H1 (cell line): ENCODE measurements at regions not wholly inside any gene's neighbourhood (a gene's known extent, or its start where the extent isn't known, plus 50 kb on each side); places are given as distances from the start of the nearest gene placed in this dataset.

Experiments
- CTCF ChIA-PET: fragments of 300-600 bp; sonication (Branson Sonifier 250); formaldehyde crosslinking; loops from one replicate; lab custom pipeline; 2021; ENCODE audit not compliant: partially characterized antibody; lab: Charles Lee
- POLR2A ChIA-PET: fragments of 300-600 bp; sonication (Branson Sonifier 250); formaldehyde crosslinking; loops from one replicate; lab custom pipeline; 2021; ENCODE audit warnings: inconsistent platforms; ENCODE audit not compliant: partially characterized antibody; lab: Charles Lee
- DNase-seq, 2 experiments: peaks; one replicate each; pipeline versions ENCODE4 v3.0.0 to v3.0.0-alpha.2; 2010 to 2022; ENCODE audit warnings: low spot score in 2 of 2, low read depth in 1 of 2, mixed read lengths in 1 of 2
- FAIRE-seq: peaks from 2 replicates; lab custom pipeline; 2011; peaks lifted over from hg19 to GRCh38; lab: Jason Lieb, UNC
- H2AFZ ChIP-seq: 2 replicates; pipeline ENCODE4 v1.8.1; 2012; ENCODE audit warnings: low read length, inconsistent platforms
- H2AK5ac ChIP-seq: 2 replicates; pipeline ENCODE4 v1.6.1; 2013; ENCODE audit warnings: low read depth, low read length
- H2BK120ac ChIP-seq: replicated peaks from 2 replicates; pipeline ENCODE3; 2013; ENCODE audit warnings: low read depth, low read length, inconsistent platforms
- H2BK12ac ChIP-seq: 2 replicates; pipeline ENCODE4 v1.6.1; 2013; ENCODE audit warnings: low read depth, low read length
- H2BK15ac ChIP-seq: 2 replicates; pipeline ENCODE4 v1.6.1; 2013; ENCODE audit warnings: low read length
- H2BK20ac ChIP-seq: 2 replicates; pipeline ENCODE4 v1.6.1; 2013; ENCODE audit warnings: low read length
- H2BK5ac ChIP-seq: 2 replicates; pipeline ENCODE4 v1.6.1; 2013; ENCODE audit warnings: low read depth, low read length
- H3K14ac ChIP-seq: 2 replicates; pipeline ENCODE4 v1.6.1; 2013; ENCODE audit warnings: inconsistent platforms; ENCODE audit not compliant: insufficient read length
- H3K18ac ChIP-seq: 2 replicates; pipeline ENCODE4 v1.6.1; 2013; ENCODE audit warnings: low read length; ENCODE audit errors: extremely low read depth
- H3K23ac ChIP-seq: 2 replicates; pipeline ENCODE4 v1.6.1; 2013; ENCODE audit warnings: inconsistent platforms; ENCODE audit not compliant: insufficient read length
- H3K23me2 ChIP-seq: 2 replicates; pipeline ENCODE4 v1.6.1; 2013; ENCODE audit warnings: low read depth, low read length
- H3K27ac ChIP-seq: 2 replicates; pipeline ENCODE4 v1.6.1; 2011; ENCODE audit warnings: low read depth, low read length, inconsistent platforms
- H3K27me3 ChIP-seq, 4 experiments: replicated peaks in 1 of 4; 1 replicate in 1 of 4; 2 replicates in 3 of 4; pipeline versions ENCODE4 v1.6.1 to v1.8.1; 2011 to 2013; ENCODE audit warnings: low read length in 3 of 4, mild to moderate bottlenecking in 3 of 4, inconsistent platforms in 2 of 4, mixed read lengths in 2 of 4, moderate library complexity in 1 of 4; ENCODE audit not compliant: control insufficient read depth in 3 of 4, insufficient read depth in 3 of 4; ENCODE audit errors: extremely low read depth in 1 of 4
- H3K36me3 ChIP-seq, 4 experiments: 2 replicates each; pipeline versions ENCODE4 v1.6.1 to v1.8.1; 2011 to 2013; ENCODE audit warnings: mild to moderate bottlenecking in 4 of 4, low read length in 3 of 4, moderate library complexity in 2 of 4, control low read depth in 1 of 4, inconsistent platforms in 1 of 4; ENCODE audit not compliant: insufficient read depth in 4 of 4, control insufficient read depth in 2 of 4
- H3K4ac ChIP-seq: replicated peaks from 2 replicates; pipeline ENCODE3; 2013; ENCODE audit warnings: low read length, low read depth, mixed read lengths, inconsistent platforms; ENCODE audit not compliant: insufficient read length
- H3K4me1 ChIP-seq, 4 experiments: replicated peaks in 1 of 4; 1 replicate in 1 of 4; 2 replicates in 3 of 4; pipeline versions ENCODE4 v1.6.1 to v1.8.1; 2011 to 2013; ENCODE audit warnings: low read length in 3 of 4, inconsistent platforms in 2 of 4, mixed read lengths in 1 of 4; ENCODE audit not compliant: insufficient read depth in 4 of 4, control insufficient read depth in 3 of 4
- H3K4me2 ChIP-seq, 2 experiments: 2 replicates each; pipeline versions ENCODE4 v1.6.1 to v1.8.1; 2011 to 2013; ENCODE audit warnings: low read depth in 2 of 2, low read length in 2 of 2, control low read depth in 1 of 2, inconsistent platforms in 1 of 2, mild to moderate bottlenecking in 1 of 2; ENCODE audit not compliant: insufficient read depth in 1 of 2
- H3K4me3 ChIP-seq, 4 experiments: fragments of 200-600, 300-600 bp in 1 of 4; sonication (generic), shearing (Covaris generic), sonication (Bioruptor Twin) in 1 of 4; 2 replicates each; pipeline versions ENCODE4 v1.5.1 to v1.8.1; 2011 to 2016; ENCODE audit warnings: low read length in 4 of 4, low read depth in 3 of 4, control low read depth in 2 of 4, inconsistent platforms in 2 of 4, mild to moderate bottlenecking in 2 of 4, mixed read lengths in 1 of 4, moderate library complexity in 1 of 4; ENCODE audit not compliant: insufficient read depth in 2 of 4; ENCODE audit errors: extremely low read depth in 1 of 4
- H3K56ac ChIP-seq: replicated peaks from 2 replicates; pipeline ENCODE3; 2013; ENCODE audit warnings: low read depth, mild to moderate bottlenecking, mixed read lengths, low read length, inconsistent platforms; ENCODE audit not compliant: insufficient read length
- H3K79me1 ChIP-seq: 2 replicates; pipeline ENCODE4 v1.6.1; 2013; ENCODE audit warnings: low read depth, low read length, control low read depth
- H3K79me2 ChIP-seq, 2 experiments: 2 replicates each; pipeline versions ENCODE4 v1.6.1 to v1.8.1; 2012 to 2013; ENCODE audit warnings: low read length in 2 of 2, mild to moderate bottlenecking in 2 of 2, inconsistent platforms in 1 of 2; ENCODE audit not compliant: insufficient read depth in 2 of 2, control insufficient read depth in 1 of 2
- H3K9ac ChIP-seq, 4 experiments: replicated peaks in 1 of 4; 1 replicate in 1 of 4; 2 replicates in 3 of 4; pipeline versions ENCODE4 v1.6.1 to v1.8.1; 2011 to 2013; ENCODE audit warnings: low read depth in 3 of 4, low read length in 3 of 4, control low read depth in 2 of 4, mild to moderate bottlenecking in 2 of 4, moderate library complexity in 2 of 4, inconsistent platforms in 1 of 4; ENCODE audit errors: extremely low read depth in 1 of 4
- H3K9me3 ChIP-seq, 2 experiments: 2 replicates each; pipeline versions ENCODE4 v1.6.1 to v1.8.1; 2012 to 2013; ENCODE audit warnings: mild to moderate bottlenecking in 2 of 2, moderate library complexity in 2 of 2, control low read depth in 1 of 2, inconsistent platforms in 1 of 2, low read depth in 1 of 2, low read length in 1 of 2, mixed read lengths in 1 of 2; ENCODE audit not compliant: insufficient read depth in 2 of 2
- H4K20me1 ChIP-seq, 2 experiments: replicated peaks in 1 of 2; 2 replicates each; pipeline versions ENCODE3 to v1.8.1; 2011 to 2013; ENCODE audit warnings: inconsistent platforms in 2 of 2, low read length in 2 of 2, mild to moderate bottlenecking in 1 of 2; ENCODE audit not compliant: insufficient read depth in 2 of 2, control insufficient read depth in 1 of 2
- H4K5ac ChIP-seq: 2 replicates; pipeline ENCODE4 v1.6.1; 2013; ENCODE audit warnings: low read length, low read depth, mixed read lengths, inconsistent platforms; ENCODE audit not compliant: insufficient read length
- H4K8ac ChIP-seq: 2 replicates; pipeline ENCODE4 v1.8.0; 2013; ENCODE audit warnings: mild to moderate bottlenecking, moderate library complexity, low read length, inconsistent platforms; ENCODE audit not compliant: insufficient read depth; ENCODE audit errors: extremely low read depth
- H4K91ac ChIP-seq: replicated peaks from 2 replicates; pipeline ENCODE3; 2013; ENCODE audit warnings: low read length, mixed read lengths, inconsistent platforms; ENCODE audit not compliant: insufficient read length
- CREB1 ChIP-seq: IDR thresholded peaks from 2 replicates; pipeline ENCODE4 v1.6.1; 2012; ENCODE audit warnings: inconsistent platforms
- FOSL1 ChIP-seq: IDR thresholded peaks from 2 replicates; pipeline ENCODE4 v1.6.1; 2011; ENCODE audit warnings: mild to moderate bottlenecking, low read depth, low read length, moderate library complexity; ENCODE audit not compliant: insufficient read depth
- JUND ChIP-seq: IDR thresholded peaks from 2 replicates; pipeline ENCODE4 v1.6.1; 2011; ENCODE audit warnings: mild to moderate bottlenecking, improper control_type of control experiment, low read length
- MAFK ChIP-seq: IDR thresholded peaks from 2 replicates; pipeline ENCODE4 v1.6.1; 2012; ENCODE audit warnings: low read depth, mild to moderate bottlenecking, improper control_type of control experiment, low read length
- POLR2A ChIP-seq, 2 experiments: IDR thresholded peaks; 1 replicate in 1 of 2; 2 replicates in 1 of 2; pipeline ENCODE4 v1.6.1; 2011; ENCODE audit warnings: low read depth in 2 of 2, low read length in 2 of 2, mild to moderate bottlenecking in 2 of 2; ENCODE audit errors: control extremely low read depth in 1 of 2
- RFX5 ChIP-seq: IDR thresholded peaks from 2 replicates; pipeline ENCODE4 v1.6.1; 2011; ENCODE audit warnings: low read depth, low read length, improper control_type of control experiment, borderline replicate concordance
- SIRT6 ChIP-seq: IDR thresholded peaks from one replicate; pipeline ENCODE4 v1.7.1; 2012; ENCODE audit warnings: low read length, inconsistent platforms
- SRF ChIP-seq: IDR thresholded peaks from 2 replicates; pipeline ENCODE4 v1.6.1; 2011; ENCODE audit warnings: mild to moderate bottlenecking, low read depth, low read length, moderate library complexity
- WGBS, 2 experiments: shearing (Covaris generic) in 1 of 2; methylation state at CpG; one replicate each; pipeline versions ENCODE4 v1.1.6 to v1.1.7; 2013 to 2015; ENCODE audit warnings: low lambda C conversion rate in 2 of 2, mixed read lengths in 2 of 2, inconsistent platforms in 1 of 2, low coverage in 1 of 2, missing lambda C conversion rate in 1 of 2; ENCODE audit not compliant: insufficient replicate concordance in 2 of 2, insufficient coverage in 1 of 2, insufficient read length in 1 of 2; ENCODE audit errors: extremely low coverage in 1 of 2, missing lambda C conversion rate in 1 of 2; 5-methylcytosine and 5-hydroxymethylcytosine counted together

GRCh38 chr10:78618050-78618449, 450.7 kb upstream of the ZMIZ1 start:
- H3K56ac ChIP-seq: no peak overlapping the region
- no peak overlapping the region for H3K4ac ChIP-seq
- H2AK5ac ChIP-seq: no peak overlapping the region
- H3K23me2 ChIP-seq: no peaks in the 10 kb centered on the region
- H4K20me1 ChIP-seq: no peaks in the 10 kb centered on the region
- no peak overlapping the region for H2BK15ac ChIP-seq
- no peaks in the 10 kb centered on the region for H3K79me2 ChIP-seq
- H3K9ac ChIP-seq: no peak overlapping the region
- H3K4me1 ChIP-seq: 0 out of 7 replicates have a peak, but pooled peaks cover 0 to 2% (median 0%) of the 10 kb centered on the region in 4 experiments
- POLR2A ChIA-PET: no interaction called here
- H3K4me2 ChIP-seq: no peak overlapping the region
- H3K23ac ChIP-seq: no peak overlapping the region
- no peak overlapping the region for H2AFZ ChIP-seq
- H3K9me3 ChIP-seq: no peaks in the 10 kb centered on the region
- no peak overlapping the region for H4K91ac ChIP-seq
- H3K79me1 ChIP-seq: no peaks in the 10 kb centered on the region
- no peaks in the 10 kb centered on the region for H3K36me3 ChIP-seq
- 87% methylated on average over 4 of the region's 4 CpGs; no CpG with 5 or more reads in 1 of the 2 experiments for WGBS, 2 experiments
- FAIRE-seq (no peak), DNase-seq (no peak)
- no peak overlapping the region for H2BK120ac ChIP-seq
- H3K27ac ChIP-seq: no peak overlapping the region
- no peak overlapping the region for H3K18ac ChIP-seq
- H2BK5ac ChIP-seq: no peak overlapping the region
- H4K8ac ChIP-seq: no peak overlapping the region
- H3K4me3 ChIP-seq: no peak overlapping the region
- no peak overlapping the region for H2BK20ac ChIP-seq
- H3K27me3 ChIP-seq: no peaks in the 10 kb centered on the region
- H4K5ac ChIP-seq: no peak overlapping the region
- H3K14ac ChIP-seq: no peak overlapping the region
- no peak overlapping the region for H2BK12ac ChIP-seq
- CTCF ChIA-PET: interaction anchor here (0.9 to 1.9 kb wide), 3 partner anchors 8 to 18 kb away, joined by 4 to 7 read pairs (median 5); no protein-coding TSS in a partner anchor
- TF ChIP-seq SRF (no peak), POLR2A (IDR thresholded peaks at IDR 0.05; ENCODE audit: control extremely low read depth in 1 of 2, low read depth in 2 of 2, low read length in 2 of 2) (no peak), FOSL1 (no peak), RFX5 (no peak), CREB1 (no peak), SIRT6 (no peak), JUND (no peak), MAFK (no peak)
